HCT116 (cell line): ENCODE measurements at regions not wholly inside any gene's neighbourhood (a gene's known extent, or its start where the extent isn't known, plus 50 kb on each side); places are given as distances from the start of the nearest gene placed in this dataset.

ENCODE experiments used
- CBX3 ChIP-seq: IDR thresholded peaks from 2 replicates; pipeline ENCODE4 v1.6.1; 2012; ENCODE audit warnings: low read depth
- CEBPB ChIP-seq: IDR thresholded peaks from 2 replicates; pipeline ENCODE4 v1.6.1; 2012; ENCODE audit warnings: low read depth
- CTCF ChIP-seq, 3 experiments: fragments of 200-600 bp in 1 of 3; sonication (generic) in 1 of 3; IDR thresholded peaks in 2 of 3; conservative IDR thresholded peaks in 1 of 3; 2 replicates each; pipeline ENCODE4 v1.5.1; 2012 to 2017; ENCODE audit warnings: low read depth in 2 of 3, low read length in 2 of 3, antibody characterized with exemption in 1 of 3, borderline replicate concordance in 1 of 3, control low read depth in 1 of 3, mild to moderate bottlenecking in 1 of 3, mixed read lengths in 1 of 3, mixed run types in 1 of 3, moderate library complexity in 1 of 3; ENCODE audit not compliant: insufficient read depth in 1 of 3
- EGR1 ChIP-seq: IDR thresholded peaks from 2 replicates; pipeline ENCODE4 v1.6.1; 2012; ENCODE audit warnings: low read depth
- EZH2 ChIP-seq: fragments of 200-600 bp; sonication (generic); IDR thresholded peaks from 2 replicates; pipeline ENCODE4 v1.6.1; 2017; ENCODE audit warnings: antibody characterized with exemption, mixed run types
- EZH2phosphoT487 ChIP-seq: fragments of 200-600 bp; IDR thresholded peaks from 2 replicates; pipeline ENCODE4 v1.6.1; 2018; ENCODE audit warnings: antibody characterized with exemption, borderline replicate concordance
- FOSL1 ChIP-seq: IDR thresholded peaks from 2 replicates; pipeline ENCODE4 v1.6.1; 2012; ENCODE audit warnings: low read depth
- MAX ChIP-seq: IDR thresholded peaks from 2 replicates; pipeline ENCODE4 v1.6.1; 2012
- POLR2A ChIP-seq: IDR thresholded peaks from 2 replicates; pipeline ENCODE4 v1.7.0; 2011; ENCODE audit warnings: borderline replicate concordance; ENCODE audit not compliant: insufficient read depth, insufficient read length; ENCODE audit errors: extremely low read depth
- POLR2AphosphoS5 ChIP-seq: IDR thresholded peaks from 2 replicates; pipeline ENCODE4 v1.6.1; 2011; ENCODE audit warnings: mild to moderate bottlenecking, low read depth, low read length, moderate library complexity
- RAD21 ChIP-seq: IDR thresholded peaks from 2 replicates; pipeline ENCODE4 v1.6.1; 2012; ENCODE audit warnings: low read depth, mild to moderate bottlenecking
- REST ChIP-seq: IDR thresholded peaks from 2 replicates; pipeline ENCODE4 v1.6.1; 2012; ENCODE audit warnings: low read depth
- ZNF274 ChIP-seq: fragments of 200-500 bp; sonication (Bioruptor generic); IDR thresholded peaks from 2 replicates; pipeline ENCODE4 v1.6.1; 2014; ENCODE audit warnings: mild to moderate bottlenecking, low read depth, low read length, inconsistent platforms

DNA sequence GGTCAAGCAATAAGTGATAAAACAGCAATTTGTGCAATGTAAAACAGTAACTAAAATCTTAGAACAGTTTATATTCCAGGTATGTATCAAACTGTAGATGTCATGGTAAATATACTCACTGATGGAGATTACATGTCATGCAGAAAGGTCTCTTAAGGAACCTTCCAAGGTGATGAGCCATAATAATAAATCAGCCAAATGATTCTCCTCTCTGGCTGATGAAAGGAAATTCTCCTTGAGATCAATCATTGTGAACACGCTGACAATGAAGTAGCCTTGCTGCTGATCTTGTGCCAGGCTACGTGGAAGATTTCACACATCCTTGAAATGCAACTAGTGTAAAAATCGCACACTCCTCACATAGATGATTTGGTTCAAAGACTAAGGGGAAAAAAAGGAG, 392.5 kb upstream of the CDH7 start:
- TF ChIP-seq EZH2 = no peak
- no peak for TF ChIP-seq POLR2AphosphoS5
- no peak for TF ChIP-seq MAX
- no peak for TF ChIP-seq CEBPB
- no peak for TF ChIP-seq POLR2A
- TF ChIP-seq EGR1 = no peak
- no peak for TF ChIP-seq EZH2phosphoT487
- no peak for TF ChIP-seq RAD21
- TF ChIP-seq CTCF (IDR thresholded peaks at IDR 0.05 in 2 of 3, conservative IDR thresholded peaks at IDR 0.05 in 1 of 3; ENCODE audit: borderline replicate concordance in 1 of 3, insufficient read depth in 1 of 3, low read depth in 2 of 3, low read length in 2 of 3) = no peak
- no peak for TF ChIP-seq REST
- TF ChIP-seq ZNF274 = no peak
- TF ChIP-seq CBX3 = no peak
- TF ChIP-seq FOSL1 = no peak
